HepG2 (cell line): ENCODE measurements at regions not wholly inside any gene's neighbourhood (a gene's known extent, or its start where the extent isn't known, plus 50 kb on each side); places are given as distances from the start of the nearest gene placed in this dataset.

Experiments
- ATAC-seq: fragments of 200-7000 bp; cut with Tn5 transposase; 3 replicates; pipeline ENCODE4 v1.9.1; 2020; ENCODE audit warnings: mild to moderate bottlenecking, moderate library complexity
- BruUV-seq: library from RNA; stranded (reverse); fragments of 400-500 nt; replicated peaks from 2 replicates; lab custom pipeline; 2021; lab: Mats Ljungman, UMichigan
- CTCF ChIA-PET: fragments of 300-600 bp; formaldehyde crosslinking; extraction: SDS; loops from one replicate; lab custom pipeline; 2021; ENCODE audit warnings: low total read pairs, inconsistent platforms, low intra/inter-chr PET ratio; lab: Yijun Ruan, JAX
- POLR2A ChIA-PET: fragments of 350-600 bp; sonication (Branson Sonifier 250); formaldehyde crosslinking; loops from one replicate; lab custom pipeline; 2020; ENCODE audit warnings: antibody characterized with exemption, inconsistent platforms; lab: Yijun Ruan, JAX
- DNase-seq: peaks from one replicate; pipeline ENCODE4 v3.0.0-alpha.2; 2015; ENCODE audit warnings: low spot score
- FAIRE-seq: peaks from 3 replicates; lab custom pipeline; 2011; peaks lifted over from hg19 to GRCh38; lab: Jason Lieb, UNC
- H2AFZ ChIP-seq: one replicate; pipeline ENCODE4 v1.6.1; 2011; ENCODE audit warnings: low read length, inconsistent platforms
- H3K27ac ChIP-seq: fragments of 300-600 bp; 3 replicates; pipeline ENCODE4 v1.8.0; 2011; ENCODE audit warnings: mixed run types, mild to moderate bottlenecking, mixed read lengths, low read length, inconsistent platforms; ENCODE audit not compliant: insufficient read depth; ENCODE audit errors: extremely low read length
- H3K27me3 ChIP-seq, 2 experiments: fragments of 200-600 bp in 1 of 2; 2 replicates in 1 of 2; 3 replicates in 1 of 2; pipeline versions ENCODE4 v1.6.0 to v1.8.0; 2011; ENCODE audit warnings: low read length in 2 of 2, mild to moderate bottlenecking in 2 of 2, moderate library complexity in 2 of 2, inconsistent platforms in 1 of 2; ENCODE audit not compliant: insufficient read depth in 2 of 2, control insufficient read depth in 1 of 2
- H3K36me3 ChIP-seq, 2 experiments: fragments of 200-600 bp in 1 of 2; replicated peaks in 1 of 2; 2 replicates in 1 of 2; 3 replicates in 1 of 2; pipeline versions ENCODE4 v1.5.1 to v1.8.0; 2011; ENCODE audit warnings: low read length in 2 of 2, inconsistent platforms in 1 of 2; ENCODE audit not compliant: insufficient read depth in 2 of 2, control insufficient read depth in 1 of 2
- H3K4me1 ChIP-seq: 2 replicates; pipeline ENCODE4 v1.5.1; 2012; ENCODE audit warnings: low read length, inconsistent platforms; ENCODE audit not compliant: insufficient read depth
- H3K4me2 ChIP-seq: 2 replicates; pipeline ENCODE4 v1.6.0; 2011; ENCODE audit warnings: low read depth, low read length, inconsistent platforms
- H3K4me3 ChIP-seq, 3 experiments: fragments of 200-600 bp in 1 of 3; sonication (generic), shearing (Covaris generic) in 1 of 3; replicated peaks in 1 of 3; 2 replicates each; pipeline ENCODE4 v1.5.1; 2011 to 2016; ENCODE audit warnings: low read length in 3 of 3, inconsistent platforms in 2 of 3, low read depth in 2 of 3, mild to moderate bottlenecking in 2 of 3, control low read depth in 1 of 3, mixed read lengths in 1 of 3; ENCODE audit not compliant: insufficient read depth in 1 of 3
- H3K79me2 ChIP-seq: one replicate; pipeline ENCODE4 v1.6.1; 2011; ENCODE audit warnings: low read length, inconsistent platforms; ENCODE audit not compliant: insufficient read depth
- H3K9ac ChIP-seq: 2 replicates; pipeline ENCODE4 v1.6.0; 2011; ENCODE audit warnings: mild to moderate bottlenecking, low read depth, low read length, inconsistent platforms; ENCODE audit not compliant: insufficient read depth
- H3K9me3 ChIP-seq: 2 replicates; pipeline ENCODE4 v1.5.1; 2012; ENCODE audit warnings: mild to moderate bottlenecking, low read length
- H4K20me1 ChIP-seq: 2 replicates; pipeline ENCODE4 v1.6.0; 2011; ENCODE audit warnings: inconsistent platforms, mild to moderate bottlenecking, low read length, moderate library complexity; ENCODE audit not compliant: insufficient read depth
- PLSCR1 ChIP-seq: sonication (generic); formaldehyde crosslinking; IDR thresholded peaks from 2 replicates; pipeline ENCODE4 v1.5.0; 2020; ENCODE audit warnings: missing genetic modification reagents, mild to moderate bottlenecking, borderline replicate concordance
- POGK ChIP-seq: sonication (generic); formaldehyde crosslinking; conservative IDR thresholded peaks from 2 replicates; pipeline ENCODE4 v1.8.0; 2022; ENCODE audit warnings: mild to moderate bottlenecking, moderate library complexity, missing genetic modification reagents
- THAP11 ChIP-seq: IDR thresholded peaks from 2 replicates; pipeline ENCODE4 v1.6.1; 2016; ENCODE audit warnings: missing biosample characterization, missing genetic modification reagents
- ZNF646 ChIP-seq: sonication (generic); formaldehyde crosslinking; IDR thresholded peaks from 2 replicates; pipeline ENCODE4 v1.9.0; 2021; ENCODE audit warnings: mild to moderate bottlenecking, missing genetic modification reagents
- ZZZ3 ChIP-seq: sonication (generic); formaldehyde crosslinking; IDR thresholded peaks from 2 replicates; pipeline ENCODE4 v1.4.0; 2020; ENCODE audit warnings: missing genetic modification reagents, mild to moderate bottlenecking, borderline replicate concordance
- whole genome bisulfite sequencing: methylation state at CpG from one replicate; pipeline ENCODE4 v1.1.6; 2017; ENCODE audit warnings: low lambda C conversion rate; 5-methylcytosine and 5-hydroxymethylcytosine counted together
- in situ Hi-C: cut with HindIII; loops from 2 replicates; pipeline ENCODE4 v1.10.0; 2017; ENCODE audit warnings: low pct_unique_long_range_greater_than_20kb; ENCODE audit not compliant: extremely low pct_ligation_motif_present
- intact Hi-C: fragments of 100-400 bp; cut with micrococcal nuclease; formaldehyde crosslinking; loops from one replicate; pipeline ENCODE4 v1.10.0; 2022; ENCODE audit not compliant: unreplicated experiment
- TF ChIP-seq, protein P1 (sequence below): sonication (generic); formaldehyde crosslinking; conservative IDR thresholded peaks from 2 replicates; pipeline ENCODE4 v1.8.1; 2023; ENCODE audit warnings: missing genetic modification reagents

GRCh38 chr10:130409331-130409730 lies 273.1 kb downstream of the GLRX3 start:
- intact Hi-C loops (no loop called here), in situ Hi-C loops (no loop called here)
- no peak for FAIRE-seq
- no TSS peak for BruUV-seq
- H4K20me1 ChIP-seq, result no peaks in the 10 kb centered on the region
- no peaks in the 10 kb centered on the region for H3K9me3 ChIP-seq
- WGBS, result 39% methylated on average over 5 of the region's 11 CpGs
- H3K36me3 ChIP-seq, result no peaks in the 10 kb centered on the region
- peaks cover 0 to 2% of the 10 kb centered on the region in 2 experiments; a peak in 1 of 5 replicates for H3K27me3 ChIP-seq
- no peak for DNase-seq
- no peak overlapping the region for H3K4me3 ChIP-seq
- ChIA-PET CTCF (no interaction called here), POLR2A (no interaction called here)
- no peaks in the 10 kb centered on the region for H3K79me2 ChIP-seq
- ATAC-seq, result no peak
- no peak overlapping the region for H3K9ac ChIP-seq
- no peak overlapping the region for H2AFZ ChIP-seq
- no peak overlapping the region for H3K4me2 ChIP-seq
- H3K27ac ChIP-seq, result no peak overlapping the region
- no peaks in the 10 kb centered on the region for H3K4me1 ChIP-seq
- TF ChIP-seq PLSCR1 (CRISPR knock-in tag) (no peak), THAP11 (CRISPR knock-in tag) (no peak), POGK (CRISPR knock-in tag) (no peak), ZNF646 (no peak), ZZZ3 (CRISPR knock-in tag) (no peak)
- TF ChIP-seq, protein P1, sequence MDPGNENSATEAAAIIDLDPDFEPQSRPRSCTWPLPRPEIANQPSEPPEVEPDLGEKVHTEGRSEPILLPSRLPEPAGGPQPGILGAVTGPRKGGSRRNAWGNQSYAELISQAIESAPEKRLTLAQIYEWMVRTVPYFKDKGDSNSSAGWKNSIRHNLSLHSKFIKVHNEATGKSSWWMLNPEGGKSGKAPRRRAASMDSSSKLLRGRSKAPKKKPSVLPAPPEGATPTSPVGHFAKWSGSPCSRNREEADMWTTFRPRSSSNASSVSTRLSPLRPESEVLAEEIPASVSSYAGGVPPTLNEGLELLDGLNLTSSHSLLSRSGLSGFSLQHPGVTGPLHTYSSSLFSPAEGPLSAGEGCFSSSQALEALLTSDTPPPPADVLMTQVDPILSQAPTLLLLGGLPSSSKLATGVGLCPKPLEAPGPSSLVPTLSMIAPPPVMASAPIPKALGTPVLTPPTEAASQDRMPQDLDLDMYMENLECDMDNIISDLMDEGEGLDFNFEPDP (CRISPR knock-in tag), result no peak
